ENCODE measurements at regions not wholly inside any gene's neighbourhood (a gene's known extent, or its start where the extent isn't known, plus 50 kb on each side); places are given as distances from the start of the nearest gene placed in this dataset.

- TF ChIP-seq CTCF (IDR thresholded peaks at IDR 0.05) = no peak
- Histone ChIP-seq H3K9me3 (no peaks in the 10 kb centered on the region), H3K4me1 (ENCODE audit: control insufficient read depth in 1 of 2, insufficient read depth in 1 of 2, low read depth in 1 of 2, low read length in 1 of 2) (no peaks in the 10 kb centered on the region), H3K27ac (no peak overlapping the region), H3K4me3 (ENCODE audit: low read depth in 1 of 2, low read length in 1 of 2) (no peak overlapping the region), H3K27me3 (no peaks in the 10 kb centered on the region), H3K36me3 (no peaks in the 10 kb centered on the region)
Observed at GRCh38 chr13:109281903-109282635, 504.3 kb downstream of the IRS2 start.

- Histone ChIP-seq H3K27ac (no peak overlapping the region), H3K27me3 (no peaks in the 10 kb centered on the region), H3K4me1 (ENCODE audit: control insufficient read depth in 1 of 2, insufficient read depth in 1 of 2, low read depth in 1 of 2, low read length in 1 of 2) (no peaks in the 10 kb centered on the region), H3K36me3 (no peaks in the 10 kb centered on the region), H3K9me3 (no peaks in the 10 kb centered on the region), H3K4me3 (ENCODE audit: low read depth in 1 of 2, low read length in 1 of 2) (no peak overlapping the region)
- TF ChIP-seq CTCF (IDR thresholded peaks at IDR 0.05) = no peak
Observed at GRCh38 chr13:109281017-109281902, 505.1 kb downstream of the IRS2 start.

GRCh38 chr13:109276261-109276660 is 510.1 kb downstream of the IRS2 start:
- Histone ChIP-seq H3K36me3 (no peaks in the 10 kb centered on the region), H3K4me3 (ENCODE audit: low read depth in 1 of 2, low read length in 1 of 2) (no peak overlapping the region), H3K27me3 (no peaks in the 10 kb centered on the region), H3K27ac (no peak overlapping the region), H3K9me3 (no peaks in the 10 kb centered on the region), H3K4me1 (ENCODE audit: control insufficient read depth in 1 of 2, insufficient read depth in 1 of 2, low read depth in 1 of 2, low read length in 1 of 2) (peaks cover 0 to 2% of the 10 kb centered on the region in 2 experiments)
- TF ChIP-seq CTCF (IDR thresholded peaks at IDR 0.05) = no peak

GRCh38 chr13:109275852-109276251 is 510.5 kb downstream of the IRS2 start:
- H3K4me1 ChIP-seq (ENCODE audit: control insufficient read depth in 1 of 2, insufficient read depth in 1 of 2, low read depth in 1 of 2, low read length in 1 of 2) = peaks cover 0 to 5% of the 10 kb centered on the region in 2 experiments
- no peak overlapping the region for H3K27ac ChIP-seq
- H3K4me3 ChIP-seq (ENCODE audit: low read depth in 1 of 2, low read length in 1 of 2) = no peak overlapping the region
- TF ChIP-seq CTCF (IDR thresholded peaks at IDR 0.05) = no peak
- no peaks in the 10 kb centered on the region for H3K36me3 ChIP-seq
- no peaks in the 10 kb centered on the region for H3K9me3 ChIP-seq
- no peaks in the 10 kb centered on the region for H3K27me3 ChIP-seq

- Histone ChIP-seq H3K27me3 (no peaks in the 10 kb centered on the region), H3K4me3 (ENCODE audit: low read depth in 1 of 2, low read length in 1 of 2) (no peak overlapping the region), H3K27ac (no peak overlapping the region), H3K4me1 (ENCODE audit: control insufficient read depth in 1 of 2, insufficient read depth in 1 of 2, low read depth in 1 of 2, low read length in 1 of 2) (peaks cover 0 to 5% of the 10 kb centered on the region in 2 experiments), H3K9me3 (no peaks in the 10 kb centered on the region), H3K36me3 (no peaks in the 10 kb centered on the region)
- no peak for TF ChIP-seq CTCF (IDR thresholded peaks at IDR 0.05)
Observed at GRCh38 chr13:109275139-109275745, 511.1 kb downstream of the IRS2 start.

Data from neutrophil (primary cell).